ENCODE measurements at regions not wholly inside any gene's neighbourhood (a gene's known extent, or its start where the extent isn't known, plus 50 kb on each side); places are given as distances from the start of the nearest gene placed in this dataset.

DNA sequence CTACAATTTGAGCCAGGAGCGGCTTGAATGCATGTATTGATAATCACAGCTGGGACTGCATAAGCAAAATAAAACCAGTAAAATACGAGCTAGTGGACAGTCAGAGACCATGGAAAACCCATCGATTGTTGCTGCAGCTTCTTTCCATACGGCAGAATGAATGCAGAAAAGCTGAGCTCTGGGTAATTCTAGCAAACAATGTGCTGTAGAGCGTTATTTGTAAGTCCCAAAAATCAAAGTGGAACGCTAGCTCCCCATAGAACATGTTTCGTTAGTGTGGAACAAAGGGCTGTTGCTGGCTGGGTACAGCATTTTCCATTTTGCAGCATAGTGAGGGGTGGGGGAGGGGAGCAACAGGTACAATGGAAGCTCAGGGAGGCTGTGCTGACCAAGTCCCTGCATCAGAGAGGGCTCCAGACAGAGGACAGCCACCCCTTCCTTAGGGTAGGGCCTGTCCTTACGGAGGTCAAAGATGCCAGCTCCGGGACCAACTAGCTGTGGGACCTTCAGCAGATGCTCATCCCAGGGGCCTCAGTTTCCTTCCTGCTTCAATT lies 74.1 kb downstream of the BOD1L2 start:
- BruUV-seq (replicated peaks) = no TSS peak
- Histone ChIP-seq H4K20me1 (replicated peaks; ENCODE audit: control insufficient read depth, insufficient read depth, low read length) (no peaks in the 10 kb centered on the region), H3K9me1 (ENCODE audit: control insufficient read depth, insufficient read depth, low read length) (no peaks in the 10 kb centered on the region), H3K79me2 (ENCODE audit: control insufficient read depth, insufficient read depth, low read length) (no peaks in the 10 kb centered on the region), H3K4me3 (no peak overlapping the region), H3K4me2 (ENCODE audit: insufficient read depth, low read length) (no peak overlapping the region), H3K36me3 (ENCODE audit: control insufficient read depth, insufficient read depth, low read length) (no peaks in the 10 kb centered on the region), H2AFZ (ENCODE audit: low read depth, low read length) (no peak overlapping the region), H3K9me3 (replicated peaks; ENCODE audit: control insufficient read depth, insufficient read depth, low read depth, low read length) (no peaks in the 10 kb centered on the region), H3K27me3 (ENCODE audit: control insufficient read depth in 2 of 2, insufficient read depth in 2 of 2, low read length in 2 of 2) (0 out of 5 replicates have a peak, but pooled peaks cover 0 to 3% of the 10 kb centered on the region in 2 experiments), H3K4me1 (replicated peaks in 1 of 2; ENCODE audit: control insufficient read depth in 2 of 2, insufficient read depth in 2 of 2, low read length in 2 of 2) (no peaks in the 10 kb centered on the region), H3K27ac (ENCODE audit: extremely low read depth, low read depth, low read length) (no peak overlapping the region), H3K9ac (ENCODE audit: insufficient read depth in 1 of 2, low read depth in 2 of 2, low read length in 2 of 2) (no peak overlapping the region)
- FAIRE-seq (no peak), DNase-seq (ENCODE audit: extremely low read depth in 1 of 4, low spot score in 3 of 4) (no peak), ATAC-seq (no peak)
- TF ChIP-seq PHB2 (IDR thresholded peaks at IDR 0.05; ENCODE audit: low read depth) (no peak), ZKSCAN3 (CRISPR knock-in tag; IDR thresholded peaks at IDR 0.05) (no peak), KHSRP (IDR thresholded peaks at IDR 0.05) (no peak), HMGXB4 (CRISPR knock-in tag; IDR thresholded peaks at IDR 0.05) (no peak)
- intact Hi-C loops (cut with micrococcal nuclease) = no loop called here
- 0% methylated on average over 7 of the region's 9 CpGs for WGBS (ENCODE audit: insufficient coverage, low coverage, missing lambda C conversion rate)
- ChIA-PET CTCF (ENCODE audit: low intra/inter-chr PET ratio) (no interaction called here), POLR2A (no interaction called here)
- in situ Hi-C loops (cut with MboI) = no loop called here
